Activated CD4-positive, alpha-beta T cell treated with anti-CD3 and anti-CD28 coated beads, Interleukin-2, amount 50 U/mL, for 1 hour (primary cell): ENCODE measurements at regions not wholly inside any gene's neighbourhood (a gene's known extent, or its start where the extent isn't known, plus 50 kb on each side); places are given as distances from the start of the nearest gene placed in this dataset.
"Not testable (repeated sequence)": the region's sequence is repeated elsewhere in the genome, so short reads cannot be mapped to it uniquely, and the experiment has no call there.

ENCODE experiments used
- DNase-seq: peaks from one replicate; pipeline ENCODE4 v3.0.0-alpha.2; 2020

- DNase-seq: not testable (repeated sequence)
These were observed 168.5 kb upstream of the FAM72C start for GRCh38 chr1:144140243-144140642.

DNA sequence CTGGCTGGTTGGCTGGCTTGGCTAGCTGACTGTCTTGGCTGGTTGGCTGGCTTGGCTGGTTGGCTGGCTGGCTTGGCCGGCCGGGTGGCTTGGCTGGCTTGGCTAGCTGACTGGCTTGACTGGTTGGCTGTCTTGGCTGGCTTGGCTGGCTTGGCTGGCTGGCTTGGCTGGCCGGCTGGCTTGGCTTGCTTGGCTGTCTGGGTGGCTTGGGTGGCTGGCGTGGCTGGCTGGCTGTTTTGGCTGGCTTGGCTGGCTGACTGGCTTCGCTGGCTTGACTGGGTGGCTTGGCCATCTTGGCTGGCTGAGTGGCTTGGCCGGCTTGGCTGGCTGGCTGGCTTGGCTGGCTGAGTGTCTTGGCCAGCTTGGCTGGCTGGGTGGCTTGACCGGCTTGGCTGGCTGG, 133.2 kb upstream of the FAM72C start:
- DNase-seq: not testable (repeated sequence)

- DNase-seq: peak; percentile 37
These were observed 132.4 kb upstream of the FAM72C start for GRCh38 chr1:144104000-144104677.

DNA sequence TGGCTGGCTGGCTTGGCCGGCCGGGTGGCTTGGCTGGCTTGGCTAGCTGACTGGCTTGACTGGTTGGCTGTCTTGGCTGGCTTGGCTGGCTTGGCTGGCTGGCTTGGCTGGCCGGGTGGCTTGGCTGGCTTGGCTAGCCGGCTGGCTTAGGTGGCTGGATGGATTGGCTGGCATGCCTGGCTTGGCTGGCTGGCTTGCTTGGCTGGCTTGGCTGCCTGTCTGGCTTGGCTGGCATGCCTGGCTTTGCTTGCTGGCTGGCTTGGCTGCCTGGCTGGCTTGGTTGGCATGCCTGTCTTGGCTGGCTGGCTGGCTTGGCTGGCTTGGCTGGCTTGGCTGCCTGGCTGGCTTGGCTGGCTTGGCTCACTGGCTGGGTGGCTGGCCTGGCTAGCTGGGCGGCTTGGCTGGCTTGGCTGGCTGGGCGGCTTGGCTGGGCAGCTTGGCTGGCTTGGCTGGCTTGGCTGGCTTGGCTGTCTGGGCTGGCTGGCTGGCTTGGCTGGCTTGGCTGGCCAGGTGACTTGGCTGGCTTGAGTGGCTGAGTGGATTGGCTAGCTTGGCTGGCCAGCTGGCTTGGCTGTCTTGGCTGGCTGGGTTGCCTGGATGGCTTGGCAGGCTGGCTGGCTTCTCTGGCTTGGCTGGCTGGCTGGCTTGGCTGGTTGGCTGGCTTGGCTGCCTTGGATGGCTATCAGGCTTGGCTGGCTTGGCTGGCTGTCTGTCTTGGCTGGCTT, 131.5 kb upstream of the FAM72C start:
- DNase-seq: peak; percentile 43

DNA sequence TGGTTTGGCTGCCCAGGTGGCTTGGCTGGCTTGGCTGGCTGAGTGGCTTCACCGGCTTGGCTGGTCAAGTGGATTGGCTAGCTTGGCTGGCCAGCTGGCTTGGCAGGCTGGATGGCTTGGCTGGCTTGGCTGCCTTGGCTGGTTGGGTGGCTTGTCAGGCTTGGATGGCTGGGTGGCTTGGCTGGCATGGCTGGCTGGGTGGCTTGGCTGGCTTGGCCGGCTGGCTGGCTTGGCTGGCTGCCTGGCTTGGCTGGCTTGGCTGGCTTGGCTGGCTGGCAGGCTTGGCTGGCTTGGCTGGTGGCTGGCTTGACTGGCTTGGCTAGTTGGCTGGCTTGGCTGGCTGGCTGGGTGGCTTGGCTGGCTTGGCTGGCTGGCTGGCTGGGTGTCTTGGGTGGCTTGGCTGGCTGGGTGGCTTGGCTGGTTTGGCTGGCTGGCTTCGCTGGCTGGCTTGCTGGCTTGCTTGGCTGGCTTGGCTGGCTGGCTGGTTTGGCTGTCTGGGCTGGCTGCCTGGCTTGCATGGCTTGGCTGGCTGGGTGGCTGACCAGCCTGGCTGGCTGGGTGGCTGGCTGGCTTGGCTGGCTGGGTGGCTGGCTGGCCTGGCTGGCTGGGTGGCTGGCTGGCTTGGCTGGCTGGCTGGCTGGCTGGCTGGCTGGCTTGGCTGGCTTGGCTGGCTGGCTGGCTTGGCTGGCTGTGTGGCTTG, 130.4 kb upstream of the FAM72C start:
- peak; percentile 2 for DNase-seq

- DNase-seq: peak; percentile 1
These were observed 129.7 kb upstream of the FAM72C start for GRCh38 chr1:144101397-144102045.

DNA sequence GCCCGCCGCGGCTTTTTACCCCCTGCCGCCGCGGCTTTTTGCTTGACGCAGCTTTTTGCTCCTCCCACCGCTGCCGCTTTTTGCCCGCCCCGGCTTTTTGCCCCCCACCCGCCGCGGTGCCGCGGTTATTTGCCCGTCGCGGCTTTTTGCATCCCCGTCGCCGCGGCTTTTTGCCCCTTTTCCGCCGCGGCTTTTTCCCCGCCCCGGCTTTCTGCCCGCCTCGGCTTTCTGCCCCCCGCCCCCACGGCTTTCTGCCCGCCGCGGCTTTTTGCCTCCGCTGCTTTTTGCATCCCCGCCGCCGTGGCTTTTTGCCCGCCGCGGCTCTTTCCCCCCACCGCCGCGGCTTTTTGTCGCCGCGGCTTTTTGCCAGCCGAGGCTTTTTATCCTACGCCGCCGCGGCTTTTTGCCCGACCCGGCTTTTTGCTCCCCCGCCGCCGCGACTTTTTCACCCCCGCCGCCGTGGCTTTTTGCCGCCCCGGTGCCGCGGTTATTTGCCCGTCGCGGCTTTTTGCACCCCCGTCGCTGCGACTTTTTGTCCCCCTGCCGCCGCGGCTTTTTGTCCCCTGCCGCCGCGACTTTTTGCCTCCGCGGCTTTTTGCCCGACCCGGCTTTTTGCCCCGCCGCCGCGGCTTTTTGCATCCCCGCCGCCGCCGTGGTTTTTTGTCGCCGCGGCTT, 105.5 kb upstream of the FAM72C start:
- DNase-seq: not testable (repeated sequence)

DNA sequence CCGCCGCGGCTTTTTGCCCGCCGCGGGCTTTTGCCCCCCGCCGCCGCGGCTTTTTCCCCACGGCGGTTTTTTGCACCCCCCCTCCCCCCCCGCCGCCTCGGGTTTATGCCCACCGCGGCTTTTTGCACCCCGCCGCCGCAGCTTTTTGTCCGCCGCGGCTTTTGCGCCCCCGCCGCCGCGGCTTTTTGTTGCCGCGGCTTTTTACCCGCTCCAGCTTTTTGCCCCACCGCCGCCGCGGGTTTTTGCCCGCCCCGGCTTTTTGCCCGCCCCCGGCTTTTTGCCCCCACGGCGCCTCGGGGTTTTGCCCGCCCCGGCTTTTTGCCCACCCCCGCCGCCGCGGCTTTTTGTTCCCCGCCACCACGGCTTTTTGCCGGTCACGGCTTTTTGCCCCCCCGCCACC, 104.9 kb upstream of the FAM72C start:
- not testable (repeated sequence) for DNase-seq

- DNase-seq: not testable (repeated sequence)
These were observed 98.7 kb upstream of the FAM72C start for GRCh38 chr1:144070394-144071053.

DNA sequence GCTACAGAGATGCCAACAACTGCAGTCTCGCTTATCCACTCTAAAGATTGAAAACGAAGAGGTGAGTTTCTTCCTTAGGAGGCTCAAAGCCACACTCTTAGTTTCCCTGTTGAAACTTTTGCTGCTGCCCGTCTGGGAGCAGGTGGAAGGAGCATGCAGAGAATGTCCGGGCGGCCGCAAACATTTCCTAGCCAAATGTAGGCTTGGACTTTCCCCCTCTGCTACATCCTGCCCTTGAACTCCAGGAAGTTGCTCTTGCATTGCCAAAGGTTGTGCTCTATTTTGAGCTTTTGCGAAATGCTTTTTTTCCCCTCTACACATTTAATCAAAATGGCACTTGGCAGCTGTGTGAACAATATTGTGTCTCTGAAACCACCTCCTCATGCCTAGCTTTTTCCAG, 95.3 kb upstream of the FAM72C start:
- DNase-seq: not testable (repeated sequence)

- DNase-seq: not testable (repeated sequence)
These were observed 94.5 kb upstream of the FAM72C start for GRCh38 chr1:144066071-144066813.

- DNase-seq: not testable (repeated sequence)
These were observed 93.7 kb upstream of the FAM72C start for GRCh38 chr1:144065299-144066060.

- not testable (repeated sequence) for DNase-seq
These were observed 77.6 kb upstream of the FAM72C start for GRCh38 chr1:144049365-144049764.

DNA sequence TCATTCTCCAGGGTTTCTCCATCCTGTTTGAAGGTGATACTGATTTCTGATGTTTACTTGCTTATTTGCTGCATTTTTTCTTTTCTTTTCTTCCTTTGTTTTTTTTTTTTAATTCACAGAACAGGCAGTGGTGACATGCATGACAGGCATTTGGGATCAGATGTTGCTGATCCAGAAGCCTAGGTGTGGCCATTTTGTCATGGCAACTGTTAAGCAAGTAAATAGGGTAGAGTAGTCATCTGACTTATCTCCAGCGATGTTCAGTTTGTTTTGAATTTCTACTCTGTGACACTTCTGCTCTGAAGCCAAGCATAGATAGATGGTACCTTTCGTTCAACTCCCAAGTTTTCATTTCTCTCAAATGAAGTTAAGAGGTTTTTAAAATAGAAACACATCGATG, 74.9 kb upstream of the FAM72C start:
- DNase-seq: not testable (repeated sequence)

DNA sequence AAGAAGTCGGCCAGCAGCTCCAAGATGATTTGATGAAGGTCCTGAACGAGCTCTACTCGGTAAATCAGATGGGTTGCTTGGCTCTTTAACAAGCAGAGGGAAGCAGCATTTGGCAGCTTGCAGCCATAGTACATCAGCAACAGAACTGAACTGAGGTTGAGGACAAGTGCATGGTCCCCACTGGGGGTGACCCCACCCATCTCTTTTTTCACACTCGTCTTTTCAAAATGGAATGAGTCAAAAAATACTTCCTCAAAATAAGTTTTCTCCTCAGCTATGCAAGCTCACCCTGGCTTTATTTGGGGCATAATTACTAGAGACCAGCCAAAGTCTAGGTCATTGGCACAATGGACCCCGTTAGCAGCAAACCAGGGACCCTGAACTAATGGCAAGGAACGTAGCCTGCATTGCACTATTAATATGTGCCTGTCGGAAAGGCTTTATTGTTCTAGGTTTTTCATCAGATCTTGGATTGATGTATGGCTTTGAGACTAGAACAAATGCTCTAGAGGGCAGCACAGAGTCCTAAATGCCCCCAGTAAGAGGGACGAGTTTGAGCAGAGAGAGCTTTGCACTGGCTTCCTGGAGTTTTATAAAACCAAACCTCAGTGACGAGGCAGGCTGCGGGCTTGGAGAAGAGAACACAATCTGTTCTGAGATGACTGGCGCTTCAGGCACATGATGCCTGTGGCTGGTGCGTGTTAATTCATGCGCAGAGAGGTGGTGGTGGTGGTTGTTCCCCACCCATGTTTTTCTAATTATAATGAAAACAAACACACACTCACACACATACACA, 74.2 kb upstream of the FAM72C start:
- DNase-seq: not testable (repeated sequence)

DNA sequence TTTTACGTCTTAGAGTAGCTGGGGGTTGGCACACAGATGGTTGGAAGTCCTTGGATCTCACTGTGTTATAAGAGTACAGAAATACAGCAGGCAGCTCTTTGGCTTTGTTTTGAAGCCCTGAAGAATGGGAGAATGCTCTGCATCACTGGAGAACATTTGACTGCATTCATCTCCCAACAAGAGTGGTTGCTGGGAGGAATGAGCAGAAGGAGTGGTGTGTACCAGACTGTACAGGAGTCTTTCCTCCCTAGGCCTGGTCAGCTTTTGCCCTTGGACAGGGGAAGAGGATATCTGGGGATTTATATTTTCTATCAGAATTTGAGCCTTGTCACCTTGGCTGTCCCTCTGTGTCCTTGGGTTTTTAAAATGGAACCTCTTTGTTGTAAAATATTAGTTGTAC, 70.5 kb upstream of the FAM72C start:
- DNase-seq: not testable (repeated sequence)

DNA sequence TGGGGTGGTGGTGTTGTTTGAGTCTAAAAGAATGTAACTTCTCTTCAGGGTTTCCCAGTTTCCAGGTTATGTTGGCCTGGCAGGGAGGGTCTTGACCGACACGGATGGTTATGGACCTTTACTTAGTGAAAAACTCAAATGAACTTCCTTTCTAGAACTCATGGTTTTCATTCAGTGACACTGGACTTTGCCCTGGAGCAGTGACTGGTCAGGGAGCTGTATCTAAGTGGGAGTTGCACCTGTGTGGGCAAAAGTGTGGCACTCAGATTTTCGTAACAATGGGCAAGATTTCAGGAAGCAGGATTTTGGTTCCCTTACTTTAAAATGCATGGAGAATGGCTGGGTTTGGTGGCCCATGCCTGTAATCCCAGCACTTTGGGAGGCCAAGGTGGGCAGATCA, 68.5 kb upstream of the FAM72C start:
- DNase-seq: not testable (repeated sequence)

GRCh38 chr1:144034045-144034444, 62.3 kb upstream of the FAM72C start:
- not testable (repeated sequence) for DNase-seq

DNA sequence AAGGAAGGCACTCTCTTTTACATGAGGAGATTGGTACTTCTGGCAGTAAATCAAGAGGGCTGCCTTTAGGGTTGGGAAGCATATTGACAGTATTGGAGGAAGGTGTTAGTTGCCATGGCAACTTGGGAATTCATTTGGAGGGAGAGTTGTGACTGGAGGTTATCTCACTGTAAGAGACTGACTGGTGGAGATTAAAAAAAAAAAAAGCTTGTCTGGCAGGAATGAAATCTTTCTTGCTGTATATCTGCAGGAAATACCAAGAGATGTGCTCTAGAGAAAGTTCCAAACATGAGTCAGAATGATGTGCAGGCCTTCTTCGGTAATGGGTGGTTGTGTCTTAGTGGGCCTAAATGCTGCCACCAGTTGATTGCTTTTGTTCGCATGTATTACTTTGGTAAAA, 59.8 kb upstream of the FAM72C start:
- DNase-seq: not testable (repeated sequence)

- DNase-seq: not testable (repeated sequence)
These were observed 54.2 kb upstream of the FAM72C start for GRCh38 chr1:144026022-144026421.
